ENCODE measurements at regions not wholly inside any gene's neighbourhood (a gene's known extent, or its start where the extent isn't known, plus 50 kb on each side); places are given as distances from the start of the nearest gene placed in this dataset.

DNA sequence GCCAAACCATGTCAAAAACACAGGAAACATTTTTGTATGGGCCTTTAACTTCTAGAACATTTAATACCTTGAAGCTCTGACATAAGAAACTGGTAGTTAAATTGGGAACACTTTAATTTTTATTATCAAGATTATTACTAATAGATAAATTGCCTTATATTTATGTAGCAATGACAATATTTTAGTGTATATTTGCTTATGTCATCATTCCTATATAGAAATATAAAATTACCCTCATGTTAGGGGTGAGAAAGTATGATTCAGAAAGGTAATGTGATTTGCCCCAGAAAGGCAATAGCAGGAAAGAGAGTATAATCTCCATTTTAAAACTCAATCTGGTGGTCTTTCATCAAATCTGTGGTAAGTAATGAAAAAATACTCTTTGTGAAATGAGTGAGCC lies 147.4 kb downstream of the IL15 start:
- DNase-seq, result no peak

DNA sequence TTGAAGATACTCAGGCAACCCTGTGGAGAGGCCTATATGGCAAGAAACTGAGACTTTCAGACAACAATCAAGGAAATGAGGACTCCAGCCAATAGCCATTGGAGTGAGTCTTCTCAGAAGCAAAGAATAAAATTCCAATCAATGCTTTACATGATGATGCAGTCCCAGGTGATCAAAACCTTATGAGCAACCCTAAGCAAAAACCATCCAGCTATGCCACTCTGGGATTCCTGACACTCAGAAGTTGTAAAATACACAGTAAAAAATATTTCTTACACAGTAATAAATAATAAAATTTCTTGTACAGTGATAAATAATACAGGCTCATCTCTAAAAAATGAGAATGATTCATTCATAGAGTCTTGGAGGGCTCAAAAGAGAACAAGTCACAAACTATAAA lies 150.6 kb downstream of the IL15 start:
- no peak for DNase-seq

DNA sequence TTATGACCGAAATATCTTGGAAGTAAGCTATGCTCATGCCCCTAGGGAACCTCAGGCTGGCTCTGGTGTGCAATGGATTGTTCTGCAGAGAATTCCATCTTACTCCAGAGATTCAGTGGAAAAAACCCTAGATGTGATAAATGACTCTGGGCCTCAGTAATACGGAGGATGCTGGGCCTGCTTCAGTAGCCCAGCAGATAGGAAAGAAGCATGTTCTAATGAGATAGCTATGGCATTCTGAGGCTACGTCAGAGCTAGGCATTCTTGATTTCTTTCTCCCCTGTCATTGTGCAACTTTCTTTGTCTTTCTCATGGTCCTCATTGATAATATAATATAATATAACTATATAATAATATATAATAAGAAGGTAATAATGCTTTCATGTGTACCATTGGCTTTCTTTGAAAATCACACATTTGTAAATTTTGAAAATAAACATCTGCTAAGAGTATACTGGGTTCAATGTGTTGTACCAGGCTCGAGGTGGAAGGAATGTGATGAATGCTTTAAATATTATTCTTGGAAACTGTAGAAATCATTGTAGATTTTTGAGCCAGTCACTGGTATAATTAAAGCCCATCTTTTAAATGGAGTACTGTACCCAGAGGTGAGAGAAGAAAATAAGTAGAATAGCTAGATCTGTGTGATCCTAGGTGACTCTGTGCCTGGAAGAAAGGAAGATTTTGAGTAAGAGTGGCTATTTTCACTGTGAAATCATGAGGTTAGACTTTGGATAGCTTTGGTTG lies 152.0 kb downstream of the IL15 start:
- no peak for DNase-seq

DNA sequence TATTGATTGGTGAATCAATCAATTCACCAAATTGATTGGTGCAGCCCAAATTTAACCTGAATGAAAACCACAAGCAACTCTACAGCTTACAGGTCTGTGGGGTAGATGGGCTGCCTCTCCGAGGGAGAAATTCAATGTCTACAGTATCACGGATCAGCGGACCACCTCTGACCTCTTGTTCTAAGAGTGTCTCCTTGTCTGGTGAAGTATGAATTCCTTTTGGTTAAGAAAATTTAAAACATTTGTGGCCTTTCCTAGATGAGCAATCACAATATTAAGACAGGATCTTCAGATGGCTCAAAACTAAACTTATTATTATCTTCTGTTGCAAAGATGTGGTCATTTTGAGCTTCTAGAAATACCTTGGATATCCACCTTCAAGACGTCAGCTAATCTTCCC lies 153.3 kb downstream of the IL15 start:
- no peak for DNase-seq

DNA sequence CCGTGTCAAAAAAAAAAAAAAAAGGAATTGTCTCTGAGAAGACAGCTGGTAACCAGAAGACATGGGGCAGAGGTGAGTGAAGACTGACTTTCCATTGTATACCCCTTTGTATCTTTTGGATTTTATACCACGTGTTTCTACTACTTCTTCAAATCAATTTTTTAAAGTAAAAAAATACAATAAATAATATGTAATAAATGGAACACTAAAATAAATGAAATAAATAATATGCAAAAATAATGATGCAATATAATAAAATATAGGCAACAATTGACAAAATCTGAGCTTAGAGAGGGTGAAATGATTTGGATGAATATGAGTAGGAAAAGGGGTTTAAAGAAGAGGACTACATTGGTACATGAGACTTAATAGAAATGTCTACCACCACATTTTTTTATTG lies 155.8 kb downstream of the IL15 start:
- no peak for DNase-seq

DNA sequence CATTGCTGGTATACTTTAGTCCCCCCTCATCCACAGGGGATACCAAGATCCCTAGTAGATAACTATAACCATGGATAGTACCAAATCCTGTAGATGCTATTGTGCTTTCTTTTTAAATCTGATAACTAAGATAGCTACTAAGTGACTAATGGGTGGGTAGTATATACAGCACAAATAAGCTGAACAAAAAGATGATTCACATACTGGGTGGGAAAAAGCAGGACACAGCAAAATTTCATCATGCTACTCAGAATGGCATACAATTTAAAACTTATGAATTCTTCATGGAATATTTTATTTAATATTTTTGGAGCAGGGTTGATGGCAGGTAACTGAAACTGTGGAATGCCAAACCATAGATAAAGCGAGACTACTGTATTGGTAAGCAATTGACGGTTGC lies 161.6 kb downstream of the IL15 start:
- no peak for DNase-seq

DNA sequence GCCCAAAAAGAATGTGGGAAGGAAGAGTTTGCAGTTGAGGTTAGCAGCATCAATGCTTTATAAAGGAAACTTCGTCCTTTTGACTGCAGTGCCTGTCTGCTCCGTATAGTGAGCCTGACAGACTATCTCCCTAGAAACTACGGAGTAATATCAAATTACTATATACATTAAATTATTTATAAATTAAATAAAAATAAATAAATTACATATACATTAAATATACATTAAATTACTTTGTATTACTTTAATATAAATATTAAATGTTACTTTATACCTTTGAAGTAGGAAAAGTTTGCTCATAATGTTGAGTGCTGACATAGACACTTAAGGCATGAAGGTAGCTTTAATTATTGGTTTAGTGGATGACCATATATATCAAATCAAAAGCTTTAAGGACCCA lies 165.2 kb downstream of the IL15 start:
- DNase-seq, result no peak

DNA sequence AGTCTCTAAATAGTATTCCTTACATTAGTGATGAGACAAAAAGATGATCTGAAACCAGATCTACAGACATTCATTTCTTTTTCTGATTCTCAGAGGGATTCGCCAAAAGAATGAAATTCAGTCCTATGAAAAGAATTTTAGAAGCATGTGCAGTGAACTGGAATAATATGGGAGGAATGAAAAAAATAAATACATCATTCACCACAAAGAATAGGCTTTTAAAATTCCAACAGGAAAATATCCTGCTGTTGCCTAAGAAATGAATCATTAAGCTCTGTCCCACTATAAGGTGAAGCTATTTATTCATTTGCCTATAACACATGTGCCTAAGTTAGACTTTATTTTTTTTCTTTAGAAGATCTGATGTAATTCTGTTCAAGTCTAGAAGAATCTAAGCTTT lies 165.9 kb downstream of the IL15 start:
- DNase-seq, result no peak

DNA sequence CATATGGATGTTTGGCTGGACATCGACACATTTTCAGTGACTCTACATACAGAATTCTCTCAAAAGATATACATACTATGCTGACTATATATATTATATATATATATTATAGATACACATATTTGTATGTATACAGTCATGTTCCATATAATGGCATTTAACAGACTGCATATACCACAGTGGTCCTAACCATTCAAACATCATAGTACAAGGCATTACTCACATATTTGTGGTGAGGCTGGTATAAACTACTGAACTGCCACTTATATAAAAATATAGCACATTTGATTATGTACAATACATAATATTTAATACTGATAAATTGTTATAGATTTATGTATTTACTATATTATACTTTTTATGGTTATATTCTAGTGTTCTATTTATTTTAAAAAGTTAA lies 168.5 kb downstream of the IL15 start:
- no peak for DNase-seq

DNA sequence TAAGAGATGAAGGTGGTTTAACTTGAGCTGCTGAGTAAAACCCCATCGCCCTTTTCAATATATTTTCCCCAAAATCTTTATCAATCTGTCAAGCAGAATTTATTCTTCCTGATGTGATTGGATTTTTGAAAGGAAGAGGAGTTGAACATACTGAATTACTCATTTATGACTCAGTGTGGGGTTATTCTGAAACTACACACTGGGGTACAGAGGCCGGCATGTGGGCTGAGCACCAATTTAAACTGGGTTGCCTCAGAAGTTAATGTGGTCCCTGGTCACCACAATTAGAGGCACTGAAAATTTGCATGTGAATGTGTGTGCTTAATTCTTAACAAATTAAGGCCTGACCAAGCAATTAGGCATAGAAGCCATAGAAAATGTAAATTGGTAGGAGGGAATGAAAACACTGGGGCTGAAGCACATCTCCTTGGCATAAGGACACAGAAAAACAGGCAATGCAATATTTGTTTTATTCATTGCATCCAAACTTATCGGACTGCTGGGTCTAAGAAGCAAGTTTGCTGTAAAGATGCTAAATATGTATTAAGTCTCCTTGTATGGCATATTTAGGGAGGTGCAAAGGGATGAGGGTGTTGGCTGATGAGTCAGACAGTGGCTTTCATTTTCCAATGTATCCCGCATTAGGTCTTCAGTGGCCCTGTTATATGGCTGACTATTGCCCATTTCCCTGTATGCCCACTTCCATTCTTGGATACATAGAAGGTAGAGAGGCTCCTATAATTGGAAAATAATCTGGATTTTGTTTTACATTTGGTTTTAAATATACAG lies 170.9 kb downstream of the IL15 start:
- DNase-seq, result no peak

DNA sequence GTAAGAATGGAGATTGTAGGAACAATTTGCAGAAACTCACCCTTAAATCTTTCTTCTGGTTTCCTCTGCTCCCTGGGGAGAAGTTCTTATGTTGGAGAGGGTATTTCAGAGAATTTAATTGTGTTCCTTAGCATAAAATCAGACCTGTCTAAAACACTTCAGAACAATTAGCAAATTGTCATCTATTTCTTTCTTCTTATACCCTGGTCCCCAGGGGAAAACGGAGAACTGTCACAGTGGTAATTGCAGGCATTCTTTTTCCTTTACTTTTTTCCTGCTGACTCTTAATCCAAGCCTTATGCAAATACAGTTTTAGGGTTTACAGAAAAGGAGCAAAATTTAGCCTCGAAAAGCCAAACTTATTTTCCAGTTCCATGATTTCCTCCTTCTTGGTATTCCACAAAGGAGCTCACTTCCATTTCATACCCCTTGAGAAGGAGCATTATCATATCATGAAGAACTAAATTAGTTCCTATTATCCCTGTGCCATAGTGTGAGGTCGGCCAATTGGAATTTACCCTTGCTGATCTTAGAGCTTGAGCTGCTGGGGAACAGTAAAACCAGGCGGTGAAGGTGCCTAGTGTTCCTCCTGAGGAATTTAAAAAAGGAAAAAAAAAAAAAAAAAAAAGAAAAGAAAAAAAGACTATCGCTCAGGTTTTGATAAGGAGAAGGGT lies 173.8 kb downstream of the IL15 start:
- DNase-seq, result no peak

DNA sequence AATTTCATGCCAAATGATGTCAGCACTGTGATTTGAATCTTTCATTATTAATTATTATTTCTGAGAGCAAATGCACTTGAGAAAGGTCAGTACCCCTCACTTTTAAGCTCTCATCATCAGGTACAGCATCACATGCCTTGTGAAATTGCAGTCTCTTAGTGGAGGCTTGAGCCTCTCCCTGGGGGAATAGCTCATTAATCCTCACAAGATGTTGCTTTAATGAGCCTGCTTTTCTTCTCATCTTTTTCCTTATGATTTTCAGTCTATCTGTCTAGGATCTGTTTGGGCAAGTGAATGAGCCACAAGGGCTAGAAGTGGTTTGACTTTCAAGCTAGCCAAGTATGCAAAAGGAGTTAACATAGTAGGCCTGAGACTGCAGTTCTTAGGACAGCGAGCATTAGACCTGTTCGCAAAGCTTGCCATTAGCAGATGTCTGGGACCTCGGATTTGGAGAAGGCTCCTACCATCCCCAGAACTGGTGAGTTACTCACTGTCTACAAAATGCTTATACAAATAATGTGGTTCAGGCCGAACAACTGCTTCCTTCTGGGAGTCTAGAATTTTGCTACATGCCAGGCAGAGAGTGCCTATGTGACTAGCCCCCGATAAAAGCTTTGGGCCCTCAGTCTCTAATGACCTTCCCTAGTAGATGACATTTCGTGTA lies 174.5 kb downstream of the IL15 start:
- DNase-seq, result no peak

DNA sequence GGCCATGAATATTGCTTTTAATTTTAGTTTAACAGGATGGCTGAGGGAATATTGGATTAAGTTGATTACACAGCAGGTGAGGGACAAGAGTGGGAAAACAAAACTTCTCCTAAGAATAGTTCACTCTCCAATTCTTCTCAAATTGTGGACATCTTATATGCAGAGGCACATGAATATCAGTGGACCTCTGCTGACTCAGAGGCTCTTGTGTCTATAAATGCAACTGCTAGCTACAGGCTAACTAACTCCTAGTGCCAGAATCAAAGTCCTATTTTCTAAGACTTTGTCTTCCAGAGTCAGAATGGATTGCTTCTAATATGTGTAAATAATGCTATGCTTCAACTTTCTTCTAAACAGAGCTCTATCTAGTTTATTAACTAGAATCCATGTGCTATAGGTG lies 175.8 kb downstream of the IL15 start:
- DNase-seq, result no peak

DNA sequence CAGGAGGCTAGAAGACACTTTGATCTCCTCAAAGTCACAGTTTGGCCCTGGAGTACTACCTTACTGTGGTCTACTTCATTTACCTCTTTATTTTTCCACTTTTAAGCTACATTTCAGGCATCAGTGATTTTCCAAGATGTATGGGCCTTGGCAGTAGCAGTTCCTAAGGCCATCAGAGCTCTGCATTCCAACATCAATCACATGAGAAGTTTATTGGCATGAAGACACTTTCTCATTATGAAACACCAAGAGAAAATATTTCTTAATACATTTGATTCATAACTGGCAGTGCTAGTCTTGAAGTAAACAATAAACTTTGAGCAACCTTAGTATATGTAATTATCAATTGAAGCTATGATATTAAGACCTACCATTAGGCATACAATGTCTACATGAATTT lies 178.1 kb downstream of the IL15 start:
- no peak for DNase-seq

DNA sequence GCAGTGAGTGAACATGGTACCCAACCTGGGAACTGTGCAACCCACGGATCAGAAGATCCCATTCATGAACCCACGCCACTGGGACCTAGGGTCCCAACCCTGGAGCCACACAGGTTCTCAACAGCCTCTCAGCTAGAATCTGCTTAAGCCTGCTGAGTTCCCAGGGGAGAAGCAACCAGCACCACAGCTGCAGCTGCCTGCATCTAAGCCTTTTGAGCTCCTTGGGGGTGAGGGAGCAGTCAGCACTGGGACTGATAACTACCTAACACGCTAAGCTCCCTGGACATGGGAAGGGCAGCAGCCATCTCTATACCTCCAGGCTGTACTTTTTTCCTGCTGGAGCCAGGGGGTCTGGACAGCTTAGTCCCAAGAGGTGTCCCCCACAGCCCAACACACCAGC lies 179.3 kb downstream of the IL15 start:
- no peak for DNase-seq

DNA sequence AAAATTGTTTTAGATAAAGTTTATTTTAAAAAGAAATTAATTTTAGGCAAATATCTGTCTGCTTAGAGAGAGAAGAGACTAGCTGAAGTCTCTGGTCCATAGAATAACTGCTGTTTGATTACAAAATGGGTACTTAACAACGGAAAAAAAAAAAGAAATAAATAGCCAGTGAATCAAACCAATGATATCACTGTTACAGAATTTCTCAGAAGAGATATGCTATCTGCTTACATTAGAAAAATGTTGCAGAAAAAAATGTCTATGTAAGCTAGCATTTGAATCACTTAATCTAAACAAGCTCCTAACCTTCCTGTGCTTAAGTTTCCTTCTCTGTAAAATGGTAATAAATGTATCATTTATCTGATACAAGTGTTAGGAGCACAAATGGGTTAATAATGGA lies 189.9 kb downstream of the IL15 start:
- no peak for DNase-seq

DNA sequence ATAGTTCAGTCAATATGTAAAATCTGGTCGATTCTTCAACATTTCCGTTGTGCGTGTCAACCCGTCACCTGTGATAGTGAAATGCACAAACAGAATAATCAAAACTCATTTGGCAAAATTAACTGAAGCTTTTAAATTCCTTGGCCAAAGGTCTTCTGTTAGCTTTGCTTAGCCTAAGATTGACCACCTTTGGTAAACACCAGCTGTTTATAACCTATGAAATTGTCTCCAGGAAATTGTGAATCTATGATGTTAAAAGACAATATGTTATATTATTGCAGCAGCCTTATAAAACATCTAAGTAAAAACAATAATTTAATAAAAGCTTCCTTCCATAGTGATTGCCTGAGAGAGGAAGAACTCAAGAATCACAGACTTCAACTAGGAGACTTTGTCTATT lies 196.8 kb downstream of the IL15 start:
- no peak for DNase-seq

DNA sequence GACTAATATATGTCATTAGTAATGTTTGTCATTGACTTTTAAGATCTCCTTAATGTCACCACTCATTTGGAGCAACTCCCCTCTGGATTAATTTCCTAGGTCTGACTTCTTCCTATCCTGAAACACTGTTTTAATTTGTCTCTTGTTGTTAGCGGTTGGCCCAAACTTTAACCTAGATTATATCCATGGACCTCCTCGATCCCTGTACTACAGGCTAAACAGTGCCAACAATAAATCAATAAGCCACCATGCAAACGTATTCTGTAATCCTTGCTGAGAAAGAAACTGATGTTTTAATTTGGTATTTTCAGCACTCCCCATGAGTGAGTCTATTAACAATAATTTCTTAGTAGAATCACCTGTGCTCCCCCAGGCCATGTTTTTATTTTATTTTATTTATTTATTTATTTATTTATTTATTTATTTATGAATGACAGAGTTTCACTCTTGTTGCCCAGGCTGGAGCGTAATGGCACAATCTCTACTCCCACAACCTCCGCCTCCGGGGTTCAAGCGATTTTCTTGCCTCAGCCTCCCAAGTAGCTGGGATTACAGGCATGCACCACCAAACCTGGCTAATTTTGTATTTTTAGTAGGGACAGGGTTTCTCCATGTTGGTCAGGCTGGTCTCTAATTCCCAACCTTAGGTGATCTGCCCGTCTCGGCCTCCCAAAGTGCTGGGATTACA lies 204.1 kb downstream of the IL15 start:
- no peak for DNase-seq

DNA sequence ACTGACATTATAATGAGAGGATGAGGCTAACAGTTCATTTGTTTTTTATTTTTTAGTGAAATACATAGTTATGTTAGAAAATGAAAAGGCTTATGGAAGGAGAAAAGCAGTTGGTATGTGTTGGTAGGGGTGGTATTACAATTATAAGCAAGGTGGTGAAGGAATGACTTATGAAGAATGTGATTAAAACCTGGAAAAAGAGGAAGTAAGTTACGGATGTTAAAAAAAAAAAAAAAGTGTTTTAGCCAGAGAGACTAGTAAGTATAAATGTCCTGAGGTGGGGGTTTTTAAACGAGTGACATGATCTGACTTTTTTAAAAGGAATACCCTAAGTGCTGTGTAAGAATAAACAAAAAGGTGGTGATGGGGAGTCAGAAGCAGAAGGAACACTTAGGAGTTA lies 206.8 kb downstream of the IL15 start:
- DNase-seq, result no peak

DNA sequence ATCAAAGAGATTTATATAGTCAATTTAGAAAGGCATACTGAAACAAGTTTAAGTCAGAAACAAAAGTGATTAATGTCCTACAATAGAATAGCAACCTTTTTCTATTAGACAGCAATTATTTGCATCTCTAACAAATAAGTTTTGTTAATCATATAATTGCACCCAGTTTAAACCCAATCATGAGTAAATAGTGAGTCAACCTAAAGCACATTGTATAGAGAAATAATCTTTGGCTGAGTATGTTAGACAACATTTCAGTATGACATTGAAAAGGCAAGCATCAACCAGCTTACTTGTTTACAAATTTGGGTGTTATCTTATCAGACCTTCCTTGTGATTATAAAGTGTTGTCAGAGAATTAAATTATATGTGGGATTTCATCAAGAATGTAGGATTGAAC lies 209.5 kb downstream of the IL15 start:
- no peak for DNase-seq

DNA sequence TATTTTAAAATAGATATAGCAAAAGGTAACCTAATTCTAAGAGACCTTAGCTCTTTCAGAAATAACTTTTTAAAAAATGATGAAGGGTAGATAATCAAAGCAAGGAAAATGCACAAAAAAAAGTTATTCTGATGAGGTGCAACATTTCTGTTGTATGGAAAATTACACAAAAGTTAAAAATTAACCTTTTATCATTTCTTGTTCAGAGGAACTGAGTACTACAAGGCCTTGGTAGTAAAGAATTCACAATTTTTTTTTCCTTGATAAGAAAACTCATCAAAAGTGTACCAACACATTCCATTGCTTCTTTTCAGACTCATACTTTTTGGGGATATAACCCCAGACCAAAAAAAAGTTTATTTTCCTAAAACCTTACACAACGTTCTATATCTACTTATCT lies 213.0 kb downstream of the IL15 start:
- no peak for DNase-seq

DNA sequence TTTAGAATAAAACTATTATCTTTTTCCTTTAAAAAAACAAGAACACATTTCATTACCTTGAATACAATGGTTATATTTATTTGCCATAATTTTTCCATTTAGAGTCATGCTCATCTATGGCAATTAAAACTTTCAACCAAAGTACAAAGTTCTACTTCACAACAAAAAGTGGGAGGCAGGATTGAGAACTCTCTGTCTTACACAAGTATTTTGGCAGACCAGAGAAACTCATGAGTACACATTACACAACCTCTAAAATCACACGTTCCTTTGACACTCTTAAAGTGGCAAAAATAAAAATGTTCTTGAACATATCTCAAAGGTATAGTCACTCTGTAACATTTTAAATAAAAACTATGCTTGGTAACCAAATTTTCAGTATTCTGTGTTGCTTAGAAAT lies 213.4 kb downstream of the IL15 start:
- no peak for DNase-seq
